ENCODE measurements at regions not wholly inside any gene's neighbourhood (a gene's known extent, or its start where the extent isn't known, plus 50 kb on each side); places are given as distances from the start of the nearest gene placed in this dataset.

- Histone ChIP-seq H4K20me1 (ENCODE audit: insufficient read depth, poor library complexity, severe bottlenecking) (no peaks in the 10 kb centered on the region), H3K9me2 (replicated peaks; ENCODE audit: insufficient read depth) (no peaks in the 10 kb centered on the region), H3K4me3 (no peak overlapping the region), H3K4me1 (ENCODE audit: insufficient read depth) (peaks cover 19% of the 10 kb centered on the region), H3K4me2 (no peak overlapping the region), H3K9me3 (ENCODE audit: low read depth) (no peaks in the 10 kb centered on the region), H3K36me3 (replicated peaks; ENCODE audit: insufficient read depth, low read depth) (no peaks in the 10 kb centered on the region), H3K27ac (no peak overlapping the region), H3K79me2 (no peaks in the 10 kb centered on the region), H3K27me3 (no peaks in the 10 kb centered on the region), H2AFZ (no peak overlapping the region)
- peak; percentile 2 for DNase-seq (ENCODE audit: low spot score)
- 69% methylated on average over 14 of the region's 14 CpGs for WGBS (ENCODE audit: low lambda C conversion rate, missing lambda C conversion rate)
- no peak for TF ChIP-seq EZH2phosphoT487 (IDR thresholded peaks at IDR 0.05; ENCODE audit: low read depth, severe bottlenecking, unreplicated experiment)
- no peak for TF ChIP-seq EZH2 (IDR thresholded peaks at IDR 0.05; ENCODE audit: borderline replicate concordance)
- no peak for TF ChIP-seq CTCF (IDR thresholded peaks at IDR 0.05; ENCODE audit: poor library complexity)
These were observed 105.8 kb upstream of the CDH5 start for GRCh38 chr16:66260522-66261254.

DNA sequence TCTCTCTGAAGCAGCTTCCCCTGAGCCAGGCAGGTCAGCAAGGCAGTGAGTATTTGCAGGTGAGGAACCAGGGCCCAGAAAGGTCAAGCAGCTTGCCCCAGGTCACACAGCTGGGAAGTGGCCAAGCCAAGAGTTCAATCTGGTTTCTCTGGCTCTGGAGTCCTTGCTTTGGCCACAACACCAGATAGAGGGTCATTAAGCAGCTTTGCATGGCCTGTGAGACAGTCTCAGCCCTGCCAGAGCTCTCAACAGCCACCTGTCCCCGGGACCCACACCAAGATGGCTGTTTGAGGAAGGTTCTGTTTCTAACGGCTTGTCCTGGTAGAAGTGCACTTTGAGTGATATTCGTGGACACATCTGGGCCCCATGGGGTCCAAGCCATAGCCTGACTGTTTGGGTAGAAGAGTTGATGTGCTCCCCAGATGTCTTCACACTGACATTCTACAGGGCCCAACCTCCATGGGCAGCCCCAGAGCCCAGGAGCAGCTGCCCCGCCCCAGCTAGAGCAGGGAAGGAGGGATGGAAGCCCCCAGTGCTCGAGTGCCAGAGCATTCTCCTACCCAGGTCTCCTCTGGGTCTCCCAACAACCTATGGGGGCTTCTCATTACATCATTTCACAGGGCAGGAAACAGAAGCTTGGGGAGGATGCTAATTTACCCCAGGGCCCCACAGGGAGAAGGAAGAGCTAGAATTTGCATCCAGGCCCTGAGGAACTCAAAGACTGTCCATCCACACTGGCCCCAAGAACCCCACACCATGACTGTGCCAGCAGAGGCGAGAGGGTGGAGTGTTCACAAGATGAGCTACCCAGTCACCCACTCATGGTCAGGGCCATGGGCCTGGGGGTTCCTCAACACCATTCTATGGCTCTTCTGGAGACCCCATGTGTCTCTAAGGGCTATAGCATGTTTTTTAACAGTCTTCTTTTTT, 107.3 kb upstream of the CDH5 start:
- WGBS (ENCODE audit: low lambda C conversion rate, missing lambda C conversion rate) = 93% methylated on average over 6 of the region's 6 CpGs
- no peak for DNase-seq (ENCODE audit: low spot score)
- no peaks in the 10 kb centered on the region for H3K36me3 ChIP-seq (replicated peaks; ENCODE audit: insufficient read depth, low read depth)

DNA sequence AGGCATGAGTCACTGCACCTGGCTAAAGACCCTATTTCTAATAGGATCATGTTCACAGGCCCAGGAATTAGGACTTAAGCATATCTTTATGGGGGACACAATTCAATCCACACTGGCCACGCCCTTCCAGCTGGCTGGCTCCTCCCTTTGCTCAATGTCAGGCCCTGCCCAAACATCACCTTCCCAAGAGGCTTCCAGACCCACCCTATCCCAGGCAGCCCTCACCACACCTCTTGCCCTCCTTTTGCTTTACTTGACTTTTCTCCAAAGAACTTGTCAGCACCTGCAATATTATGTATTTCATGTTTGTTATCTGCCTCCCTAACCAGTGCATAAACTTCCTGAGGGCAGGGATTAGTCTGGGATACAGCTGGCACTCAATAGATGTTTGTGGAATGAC, 109.6 kb upstream of the CDH5 start:
- Histone ChIP-seq H3K4me1 (ENCODE audit: insufficient read depth) (no peaks in the 10 kb centered on the region), H3K79me2 (no peaks in the 10 kb centered on the region), H3K4me2 (no peak overlapping the region), H4K20me1 (ENCODE audit: insufficient read depth, poor library complexity, severe bottlenecking) (no peaks in the 10 kb centered on the region), H3K9me3 (ENCODE audit: low read depth) (no peaks in the 10 kb centered on the region), H3K27ac (no peak overlapping the region), H3K36me3 (replicated peaks; ENCODE audit: insufficient read depth, low read depth) (no peaks in the 10 kb centered on the region), H3K9me2 (replicated peaks; ENCODE audit: insufficient read depth) (no peaks in the 10 kb centered on the region), H3K27me3 (no peaks in the 10 kb centered on the region), H3K4me3 (no peak overlapping the region), H2AFZ (no peak overlapping the region)
- WGBS (ENCODE audit: low lambda C conversion rate, missing lambda C conversion rate) = 100% methylated on average over 1 of the region's 1 CpG
- TF ChIP-seq EZH2 (IDR thresholded peaks at IDR 0.05; ENCODE audit: borderline replicate concordance) = no peak
- TF ChIP-seq CTCF (IDR thresholded peaks at IDR 0.05; ENCODE audit: poor library complexity) = no peak
- no peak for TF ChIP-seq EZH2phosphoT487 (IDR thresholded peaks at IDR 0.05; ENCODE audit: low read depth, severe bottlenecking, unreplicated experiment)
- no peak for DNase-seq (ENCODE audit: low spot score)

More for the DNA sequence above, 107.3 kb upstream of the CDH5 start:
- H3K79me2 ChIP-seq = no peaks in the 10 kb centered on the region
- peaks cover 14% of the 10 kb centered on the region for H3K4me1 ChIP-seq (ENCODE audit: insufficient read depth)
- TF ChIP-seq CTCF (IDR thresholded peaks at IDR 0.05; ENCODE audit: poor library complexity) = no peak
- TF ChIP-seq EZH2phosphoT487 (IDR thresholded peaks at IDR 0.05; ENCODE audit: low read depth, severe bottlenecking, unreplicated experiment) = no peak
- no peak for TF ChIP-seq EZH2 (IDR thresholded peaks at IDR 0.05; ENCODE audit: borderline replicate concordance)
- no peaks in the 10 kb centered on the region for H3K9me2 ChIP-seq (replicated peaks; ENCODE audit: insufficient read depth)
- no peak overlapping the region for H3K27ac ChIP-seq
- no peaks in the 10 kb centered on the region for H3K27me3 ChIP-seq
- H4K20me1 ChIP-seq (ENCODE audit: insufficient read depth, poor library complexity, severe bottlenecking) = no peaks in the 10 kb centered on the region
- no peak overlapping the region for H3K4me3 ChIP-seq
- H2AFZ ChIP-seq = no peak overlapping the region
- H3K4me2 ChIP-seq = no peak overlapping the region
- H3K9me3 ChIP-seq (ENCODE audit: low read depth) = no peaks in the 10 kb centered on the region
